HCT116 (cell line): ENCODE measurements at regions not wholly inside any gene's neighbourhood (a gene's known extent, or its start where the extent isn't known, plus 50 kb on each side); places are given as distances from the start of the nearest gene placed in this dataset.

Experiments used
- CBX3 ChIP-seq: IDR thresholded peaks from 2 replicates; pipeline ENCODE4 v1.6.1; 2012; ENCODE audit warnings: low read depth
- CEBPB ChIP-seq: IDR thresholded peaks from 2 replicates; pipeline ENCODE4 v1.6.1; 2012; ENCODE audit warnings: low read depth
- CTCF ChIP-seq, 3 experiments: fragments of 200-600 bp in 1 of 3; sonication (generic) in 1 of 3; IDR thresholded peaks in 2 of 3; conservative IDR thresholded peaks in 1 of 3; 2 replicates each; pipeline ENCODE4 v1.5.1; 2012 to 2017; ENCODE audit warnings: low read depth in 2 of 3, low read length in 2 of 3, antibody characterized with exemption in 1 of 3, borderline replicate concordance in 1 of 3, control low read depth in 1 of 3, mild to moderate bottlenecking in 1 of 3, mixed read lengths in 1 of 3, mixed run types in 1 of 3, moderate library complexity in 1 of 3; ENCODE audit not compliant: insufficient read depth in 1 of 3
- ELF1 ChIP-seq: IDR thresholded peaks from 2 replicates; pipeline ENCODE4 v1.6.1; 2012; ENCODE audit warnings: low read depth, borderline replicate concordance
- EZH2phosphoT487 ChIP-seq: fragments of 200-600 bp; IDR thresholded peaks from 2 replicates; pipeline ENCODE4 v1.6.1; 2018; ENCODE audit warnings: antibody characterized with exemption, borderline replicate concordance
- JUND ChIP-seq: IDR thresholded peaks from 2 replicates; pipeline ENCODE4 v1.6.1; 2012
- MAX ChIP-seq: IDR thresholded peaks from 2 replicates; pipeline ENCODE4 v1.6.1; 2012
- POLR2A ChIP-seq: IDR thresholded peaks from 2 replicates; pipeline ENCODE4 v1.7.0; 2011; ENCODE audit warnings: borderline replicate concordance; ENCODE audit not compliant: insufficient read depth, insufficient read length; ENCODE audit errors: extremely low read depth
- POLR2AphosphoS5 ChIP-seq: IDR thresholded peaks from 2 replicates; pipeline ENCODE4 v1.6.1; 2011; ENCODE audit warnings: mild to moderate bottlenecking, low read depth, low read length, moderate library complexity
- REST ChIP-seq: IDR thresholded peaks from 2 replicates; pipeline ENCODE4 v1.6.1; 2012; ENCODE audit warnings: low read depth
- SRF ChIP-seq: IDR thresholded peaks from 2 replicates; pipeline ENCODE4 v1.6.1; 2012; ENCODE audit warnings: low read depth
- ZBTB33 ChIP-seq: IDR thresholded peaks from 2 replicates; pipeline ENCODE4 v1.6.1; 2011; ENCODE audit warnings: mild to moderate bottlenecking, low read length, moderate library complexity; ENCODE audit not compliant: insufficient replicate concordance; ENCODE audit errors: extremely low read depth
- ZNF274 ChIP-seq: fragments of 200-500 bp; sonication (Bioruptor generic); IDR thresholded peaks from 2 replicates; pipeline ENCODE4 v1.6.1; 2014; ENCODE audit warnings: mild to moderate bottlenecking, low read depth, low read length, inconsistent platforms

GRCh38 chr4:20456407-20456806 is 204.7 kb downstream of the SLIT2 start:
- TF ChIP-seq MAX = no peak
- no peak for TF ChIP-seq CTCF (IDR thresholded peaks at IDR 0.05 in 2 of 3, conservative IDR thresholded peaks at IDR 0.05 in 1 of 3; ENCODE audit: borderline replicate concordance in 1 of 3, insufficient read depth in 1 of 3, low read depth in 2 of 3, low read length in 2 of 3)
- TF ChIP-seq ELF1 = no peak
- no peak for TF ChIP-seq ZNF274
- TF ChIP-seq EZH2phosphoT487 = no peak
- no peak for TF ChIP-seq POLR2A
- TF ChIP-seq ZBTB33 = no peak
- no peak for TF ChIP-seq CEBPB
- TF ChIP-seq POLR2AphosphoS5 = no peak
- no peak for TF ChIP-seq SRF
- no peak for TF ChIP-seq REST
- TF ChIP-seq CBX3 = no peak
- TF ChIP-seq JUND = no peak
